GM21447 (cell line): ENCODE measurements at regions not wholly inside any gene's neighbourhood (a gene's known extent, or its start where the extent isn't known, plus 50 kb on each side); places are given as distances from the start of the nearest gene placed in this dataset.
"Not testable (repeated sequence)": the region's sequence is repeated elsewhere in the genome, so short reads cannot be mapped to it uniquely, and the experiment has no call there.

Source experiments
- ATAC-seq: cut with Tn5 transposase; IDR thresholded peaks from one replicate; pipeline ENCODE4 v1.9.1; 2021; ENCODE audit not compliant: unreplicated experiment

DNA sequence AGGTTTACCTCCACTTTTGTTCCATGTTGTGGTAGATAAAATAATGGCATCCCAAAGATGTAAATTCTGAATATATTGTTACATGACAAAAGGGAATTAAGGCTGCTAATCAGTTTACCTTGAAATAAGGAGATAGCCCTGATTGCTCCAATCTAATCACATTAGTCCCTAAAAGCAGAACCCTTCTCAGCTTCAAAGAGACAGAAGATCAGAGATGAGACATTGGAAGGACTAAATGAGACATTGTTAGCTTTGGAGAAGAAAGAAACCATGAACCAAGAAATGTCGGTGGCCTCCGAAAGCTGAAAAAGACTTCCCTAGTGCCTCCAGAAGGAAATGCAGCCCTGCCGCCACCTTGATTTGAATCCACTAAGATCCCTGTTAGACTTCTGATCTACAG, 82.8 kb upstream of the PARP8 start:
- ATAC-seq: no peak

DNA sequence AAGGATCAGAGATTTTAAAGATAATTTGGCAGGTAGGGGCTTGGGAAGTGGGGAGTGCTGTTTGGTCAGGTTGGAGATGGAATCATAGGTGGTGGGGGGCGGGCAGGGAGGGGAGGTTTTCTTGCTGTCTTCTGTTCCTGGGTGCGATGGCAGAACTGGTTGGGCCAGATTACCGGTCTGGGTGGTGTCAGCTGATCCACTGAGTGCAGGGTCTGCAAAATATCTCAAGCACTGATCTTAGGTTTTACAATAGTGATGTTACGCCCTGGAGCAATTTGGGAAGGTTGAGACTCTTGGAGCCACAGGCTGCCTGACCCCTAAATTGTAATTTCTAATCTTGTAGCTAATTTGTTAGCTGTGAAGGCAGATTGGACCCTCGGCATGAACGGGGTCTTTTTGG, 78.0 kb upstream of the PARP8 start:
- ATAC-seq: not testable (repeated sequence)

DNA sequence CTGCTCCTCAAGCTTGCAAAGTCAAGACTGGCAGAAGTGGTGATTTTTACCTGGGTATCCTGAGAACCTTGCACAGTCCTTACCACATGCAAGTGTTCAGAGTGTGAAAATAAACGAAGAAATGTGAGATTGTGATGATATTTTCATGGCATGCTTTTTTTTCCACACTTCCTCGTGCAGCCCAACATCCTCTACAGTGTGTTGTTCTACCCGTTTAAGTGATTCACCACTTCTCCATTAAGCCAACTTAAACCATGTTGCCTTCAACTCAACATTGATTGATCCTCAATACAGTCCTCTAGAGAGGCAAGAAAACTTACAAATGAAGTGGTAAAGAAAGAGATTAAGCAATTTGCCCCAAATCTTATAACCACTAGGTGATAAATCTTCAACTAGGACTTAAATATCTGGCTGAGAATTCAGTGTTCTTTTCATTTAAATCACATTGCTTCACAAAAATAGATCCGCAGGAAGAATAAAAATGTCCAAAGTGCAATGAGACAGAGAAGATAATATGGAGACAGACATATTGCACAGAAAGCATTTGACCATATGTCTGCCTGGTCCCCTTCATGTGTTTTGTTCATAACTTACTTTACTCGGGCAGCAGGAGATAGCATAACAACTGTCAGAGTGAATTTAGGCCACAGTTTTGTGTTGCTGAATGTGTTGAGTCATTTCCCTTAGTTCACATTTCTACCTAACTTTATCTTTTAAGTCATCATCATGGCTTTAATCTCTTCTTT, 75.8 kb upstream of the PARP8 start:
- not testable (repeated sequence) for ATAC-seq

DNA sequence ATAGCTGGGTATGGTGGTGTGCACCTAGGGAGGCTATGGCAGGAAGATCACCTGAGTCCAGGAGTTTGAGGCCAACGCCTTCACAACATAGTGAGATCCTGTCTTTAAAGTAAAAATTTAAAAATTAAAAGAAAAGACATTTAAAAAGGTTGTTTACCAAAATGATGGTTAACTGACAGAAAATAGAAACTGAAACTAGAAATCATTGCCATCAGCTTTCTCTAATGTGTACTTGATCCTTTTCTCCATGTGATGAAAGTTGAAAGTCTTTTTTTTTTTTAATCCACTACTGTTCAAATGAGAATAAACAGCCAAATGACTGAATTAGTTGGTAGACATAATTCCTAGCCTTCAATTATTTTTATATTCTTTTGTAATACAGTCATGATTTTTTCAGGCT, 75.1 kb upstream of the PARP8 start:
- not testable (repeated sequence) for ATAC-seq

DNA sequence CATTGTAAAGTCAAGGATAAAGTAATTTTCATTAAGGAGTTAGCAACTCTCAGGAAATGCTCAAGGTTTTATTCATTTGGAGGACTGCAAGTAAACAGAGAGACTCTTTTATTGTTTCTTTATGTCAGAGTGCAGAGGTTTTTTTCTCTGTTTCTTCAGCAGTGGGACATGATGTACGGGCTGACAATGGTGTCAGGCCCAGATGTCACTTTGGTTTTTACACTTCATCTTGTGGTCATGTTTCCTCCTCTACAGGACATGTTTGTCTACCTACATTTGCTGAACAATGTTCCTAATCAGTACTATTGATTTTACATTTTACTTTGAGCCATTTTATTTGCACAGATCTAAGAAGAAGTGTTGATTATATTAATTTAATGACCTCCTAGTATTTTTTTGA, 72.8 kb upstream of the PARP8 start:
- ATAC-seq: no peak

DNA sequence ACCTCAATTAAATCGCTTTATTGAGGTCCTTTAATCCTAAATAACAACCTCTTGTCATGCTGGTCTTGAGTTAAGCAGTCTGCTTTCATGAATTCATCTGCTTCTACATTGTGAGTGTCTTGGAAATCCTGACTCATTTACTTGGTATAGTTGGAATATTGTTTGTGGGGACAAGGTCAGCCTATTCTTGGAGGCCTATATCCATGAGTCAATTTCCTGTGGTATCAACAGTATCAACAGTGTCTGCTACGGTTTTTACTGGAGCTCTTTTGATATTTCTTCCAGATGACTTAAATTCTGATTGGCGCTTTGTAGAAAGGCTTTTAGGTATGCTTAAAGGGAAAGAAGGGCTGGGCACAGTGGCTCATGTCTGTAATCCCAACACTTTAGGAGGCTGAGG, 71.2 kb upstream of the PARP8 start:
- no peak for ATAC-seq

DNA sequence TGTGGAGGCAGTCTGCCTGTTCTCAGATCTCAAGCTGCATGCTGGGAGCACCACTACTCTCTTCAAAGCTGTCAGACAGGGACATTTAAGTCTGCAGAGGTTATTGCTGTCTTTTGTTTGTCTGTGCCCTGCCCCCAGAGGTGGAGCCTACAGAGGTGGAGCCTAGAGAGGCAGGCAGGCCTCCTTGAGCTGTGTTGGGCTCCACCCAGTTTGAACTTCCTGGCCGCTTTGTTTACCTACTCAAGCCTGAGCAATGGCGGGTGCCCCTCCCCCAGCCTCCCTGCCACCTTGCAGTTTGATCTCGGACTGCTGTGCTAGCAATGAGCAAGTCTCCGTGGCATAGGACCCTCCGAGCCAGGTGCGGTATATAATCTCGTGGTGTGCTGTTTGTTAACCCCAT, 64.9 kb upstream of the PARP8 start:
- ATAC-seq: not testable (repeated sequence)

DNA sequence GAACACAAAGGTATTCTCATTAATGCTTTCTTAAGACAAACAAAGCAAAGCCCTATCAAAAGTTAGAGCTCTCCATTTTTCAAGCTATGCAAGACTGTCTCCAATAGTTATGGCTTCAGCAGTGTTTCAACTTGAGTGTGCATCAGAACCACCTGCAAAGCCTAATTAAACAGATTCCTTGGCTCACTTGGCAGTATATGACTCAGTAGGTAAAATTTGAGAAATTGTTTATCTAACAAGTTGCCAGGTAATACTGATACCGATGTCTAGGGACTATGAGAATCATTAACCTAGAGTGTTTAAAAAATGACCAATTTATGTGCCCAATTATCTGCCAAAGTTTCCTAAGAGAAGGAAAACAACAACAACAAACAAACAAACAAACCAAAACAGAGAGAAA, 60.3 kb upstream of the PARP8 start:
- ATAC-seq: no peak

DNA sequence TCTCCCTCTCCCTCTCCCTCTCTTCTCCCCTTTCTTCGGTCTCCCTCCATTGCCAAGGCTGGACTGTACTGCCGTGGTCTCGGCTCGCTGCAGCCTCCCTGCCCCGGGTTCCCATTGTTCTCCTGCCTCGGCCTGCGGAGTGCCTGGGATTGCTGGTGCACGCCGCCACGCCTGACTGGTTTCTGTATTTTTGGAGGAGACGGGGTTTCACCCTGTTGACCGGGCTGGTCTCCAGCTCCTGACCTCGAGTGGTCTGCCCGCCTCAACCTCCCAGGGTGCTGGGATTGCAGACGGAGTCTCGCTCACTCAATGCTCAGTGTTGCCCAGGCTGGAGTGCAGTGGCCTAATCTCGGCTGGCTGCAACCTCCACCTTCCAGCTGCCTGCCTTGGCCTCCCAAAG, 59.0 kb upstream of the PARP8 start:
- ATAC-seq: not testable (repeated sequence)

DNA sequence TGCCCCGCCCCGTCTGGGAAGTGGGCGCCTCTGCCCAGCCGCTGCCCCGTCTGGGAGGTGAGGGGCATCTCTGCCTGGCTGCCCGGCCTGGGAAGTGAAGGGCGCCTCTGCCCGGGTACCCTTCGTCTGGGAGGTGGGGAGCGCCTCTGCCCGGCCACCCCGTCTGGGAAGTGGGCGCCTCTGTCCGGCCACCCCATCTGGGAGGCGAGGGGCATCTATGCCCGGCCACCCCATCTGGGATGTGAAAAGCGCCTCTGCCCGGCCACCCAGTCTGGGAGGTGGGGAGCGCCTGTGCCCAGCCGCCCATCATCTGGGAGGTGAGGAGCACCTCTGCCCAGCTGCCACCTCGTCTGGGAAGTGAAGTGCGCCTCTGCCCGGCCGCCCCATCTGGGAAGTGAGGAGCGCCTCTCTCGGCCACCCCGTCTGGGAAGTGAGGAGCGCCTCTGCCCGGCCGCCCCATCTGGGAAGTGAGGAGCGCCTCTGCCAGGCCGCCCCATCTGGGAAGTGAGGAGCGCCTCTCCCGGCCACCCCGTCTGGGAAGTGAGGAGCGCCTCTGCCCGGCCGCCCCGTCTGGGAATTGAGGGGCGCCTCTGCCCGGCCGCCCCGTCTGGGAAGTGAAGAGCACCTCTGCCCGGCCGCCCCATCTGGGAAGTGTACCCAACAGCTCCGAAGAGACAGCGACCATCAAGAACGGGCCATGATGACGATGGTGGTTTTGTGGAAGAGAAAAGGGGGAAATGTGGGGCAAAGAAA, 58.3 kb upstream of the PARP8 start:
- not testable (repeated sequence) for ATAC-seq

DNA sequence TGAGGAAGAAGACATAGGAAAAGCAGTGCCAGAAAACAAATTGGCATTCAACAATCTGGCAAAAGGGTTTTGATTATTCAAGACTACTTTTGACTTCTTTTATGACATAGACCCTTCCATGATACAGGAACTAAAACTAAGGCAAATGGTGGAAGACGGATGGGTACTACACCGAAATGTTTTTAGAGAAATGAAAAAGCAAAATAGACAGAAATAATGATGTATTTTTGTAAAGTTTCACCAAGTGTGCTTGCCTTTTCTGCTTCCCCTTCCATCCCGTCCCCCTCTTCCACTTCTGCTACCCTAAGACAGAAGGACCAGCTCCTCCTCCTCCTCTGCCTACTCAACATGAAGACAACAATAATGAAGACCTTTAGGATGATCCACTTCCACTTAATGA, 53.4 kb upstream of the PARP8 start:
- ATAC-seq: not testable (repeated sequence)
